IPS-15b (cell line): ENCODE measurements at regions not wholly inside any gene's neighbourhood (a gene's known extent, or its start where the extent isn't known, plus 50 kb on each side); places are given as distances from the start of the nearest gene placed in this dataset.

Experiments used
- H3K27me3 ChIP-seq: one replicate; pipeline ENCODE4 v1.6.1; 2013; ENCODE audit warnings: low read length; ENCODE audit not compliant: control insufficient read depth, insufficient read depth
- H3K36me3 ChIP-seq: one replicate; pipeline ENCODE4 v1.6.1; 2013; ENCODE audit warnings: low read length; ENCODE audit not compliant: control insufficient read depth, insufficient read depth
- H3K4me1 ChIP-seq: one replicate; pipeline ENCODE4 v1.6.1; 2013; ENCODE audit warnings: mild to moderate bottlenecking, low read length; ENCODE audit not compliant: control insufficient read depth, insufficient read depth
- H3K4me3 ChIP-seq: one replicate; pipeline ENCODE4 v1.5.1; 2013; ENCODE audit warnings: low read depth, low read length
- H3K9ac ChIP-seq: one replicate; pipeline ENCODE4 v1.6.1; 2013; ENCODE audit warnings: low read depth, mild to moderate bottlenecking, low read length
- H3K9me3 ChIP-seq: one replicate; pipeline ENCODE4 v1.6.1; 2013; ENCODE audit warnings: mild to moderate bottlenecking, low read length; ENCODE audit not compliant: control insufficient read depth, insufficient read depth

DNA sequence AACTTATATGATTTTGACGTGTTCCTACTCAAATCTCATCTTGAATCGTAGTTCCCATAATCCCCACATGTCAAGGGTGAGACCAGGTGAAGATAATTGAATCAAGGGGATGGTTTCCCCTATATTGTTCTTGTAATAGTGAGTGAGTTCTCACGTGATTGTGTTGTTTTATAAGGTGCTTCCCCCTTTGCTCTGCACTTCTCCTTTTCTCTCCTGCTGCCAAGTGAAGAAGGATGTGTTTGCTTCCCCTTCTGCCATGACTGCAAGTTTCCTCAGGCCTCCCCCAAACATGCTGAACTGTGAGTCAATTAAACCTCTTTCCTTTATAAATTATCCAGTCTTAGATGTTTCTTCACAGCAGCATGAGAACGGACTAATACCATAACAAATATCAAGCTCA, 83.2 kb downstream of the MANEA start:
- H3K4me1 ChIP-seq = no peaks in the 10 kb centered on the region
- H3K27me3 ChIP-seq = no peaks in the 10 kb centered on the region
- no peaks in the 10 kb centered on the region for H3K36me3 ChIP-seq
- no peaks in the 10 kb centered on the region for H3K9me3 ChIP-seq
- no peak overlapping the region for H3K9ac ChIP-seq
- H3K4me3 ChIP-seq = no peak overlapping the region

DNA sequence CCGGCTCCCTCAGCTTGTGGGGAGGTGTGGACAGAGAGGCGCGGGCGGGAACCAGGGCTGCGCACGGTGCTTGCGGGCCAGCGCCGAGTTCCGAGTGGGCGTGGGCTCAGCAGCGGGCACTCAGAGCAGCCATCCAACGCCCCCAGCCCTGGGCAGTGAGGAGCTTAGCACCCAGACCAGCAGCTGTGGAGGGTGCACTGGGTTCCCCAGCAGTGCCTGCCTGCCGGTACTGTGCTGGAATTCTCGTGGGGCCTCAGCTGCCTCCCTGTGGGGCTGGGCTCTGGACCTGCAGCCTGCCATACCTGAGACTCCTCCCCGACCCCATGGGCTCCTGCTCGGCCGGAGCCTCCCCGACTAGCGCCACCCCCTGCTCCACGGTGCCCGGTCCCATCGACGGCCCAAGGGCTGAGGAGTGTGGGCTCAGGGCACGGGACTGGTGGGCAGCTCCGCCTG, 92.7 kb downstream of the MANEA start:
- Histone ChIP-seq H3K4me3 (no peak overlapping the region), H3K36me3 (no peaks in the 10 kb centered on the region), H3K27me3 (no peaks in the 10 kb centered on the region), H3K9ac (no peak overlapping the region), H3K4me1 (no peaks in the 10 kb centered on the region), H3K9me3 (peaks cover 4% of the 10 kb centered on the region)

DNA sequence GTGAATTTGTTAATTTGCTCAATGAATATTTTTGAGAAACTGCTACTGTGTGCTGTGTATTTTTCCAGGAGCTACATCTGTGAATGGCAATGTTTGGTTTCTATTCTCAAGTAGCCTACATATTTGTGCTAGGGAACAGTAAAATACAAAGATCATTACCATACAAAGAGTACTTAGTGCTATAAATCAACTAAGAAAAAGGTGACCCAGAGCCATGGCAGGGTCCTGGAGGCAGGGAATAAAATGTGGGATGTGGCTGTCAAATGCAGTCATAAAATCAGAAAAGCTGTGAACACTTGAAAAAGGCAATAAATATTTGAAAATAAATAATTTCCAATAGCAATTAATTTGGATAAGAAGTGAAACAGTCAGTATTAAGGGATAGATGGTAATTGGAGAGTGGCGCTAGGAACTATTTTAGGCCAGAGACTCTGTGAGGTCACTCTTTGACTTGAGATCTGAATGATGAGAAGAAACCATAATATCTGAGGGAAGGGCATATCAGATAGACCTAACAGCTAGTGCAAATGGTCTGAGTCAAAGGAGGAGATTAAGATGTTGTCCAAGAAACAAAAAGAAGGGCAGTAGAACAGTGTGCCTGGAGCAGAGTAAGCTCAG, 98.8 kb downstream of the MANEA start:
- no peaks in the 10 kb centered on the region for H3K27me3 ChIP-seq
- H3K4me3 ChIP-seq = no peak overlapping the region
- H3K4me1 ChIP-seq = no peaks in the 10 kb centered on the region
- H3K9me3 ChIP-seq = no peaks in the 10 kb centered on the region
- H3K9ac ChIP-seq = no peak overlapping the region
- H3K36me3 ChIP-seq = no peaks in the 10 kb centered on the region

DNA sequence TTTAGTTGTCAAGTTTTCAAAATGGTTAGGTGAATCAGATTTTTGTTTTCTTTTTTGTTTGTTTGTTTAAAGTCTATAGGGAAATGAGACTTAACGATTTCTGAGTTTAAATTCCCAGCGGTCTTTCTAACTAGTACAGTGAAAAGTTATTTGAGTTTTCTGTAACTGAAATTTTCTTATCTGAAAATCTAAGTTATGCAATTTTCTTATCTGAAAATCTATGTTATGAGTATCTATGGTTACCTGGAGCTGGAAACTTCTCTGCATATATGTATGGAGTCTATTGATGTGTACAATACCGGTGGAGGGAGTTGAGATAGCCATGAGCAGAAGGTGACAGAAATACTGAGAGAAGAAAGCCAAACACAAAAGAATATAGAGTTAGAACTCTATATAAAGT, 102.6 kb downstream of the MANEA start:
- H3K9ac ChIP-seq = no peak overlapping the region
- no peaks in the 10 kb centered on the region for H3K9me3 ChIP-seq
- no peaks in the 10 kb centered on the region for H3K4me1 ChIP-seq
- no peaks in the 10 kb centered on the region for H3K27me3 ChIP-seq
- H3K4me3 ChIP-seq = no peak overlapping the region
- no peaks in the 10 kb centered on the region for H3K36me3 ChIP-seq

DNA sequence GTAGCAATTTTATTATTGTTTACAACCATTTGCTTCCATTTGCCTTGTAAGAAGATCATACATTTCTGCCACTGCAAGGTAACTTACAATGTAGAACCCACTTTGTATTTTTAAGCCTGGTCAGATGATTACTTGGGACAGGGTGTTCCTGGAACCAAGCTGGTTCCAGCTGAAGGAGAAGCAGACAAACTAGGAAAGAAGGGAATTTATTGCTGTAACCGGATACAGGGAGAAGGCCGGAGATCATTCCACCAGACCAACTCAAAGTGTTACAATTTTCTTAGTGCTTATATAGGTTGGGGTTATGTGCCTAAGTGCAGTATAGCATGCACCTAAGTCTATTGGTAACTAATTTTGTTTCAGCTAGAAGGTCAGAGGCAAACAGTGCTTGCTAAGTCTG, 104.4 kb downstream of the MANEA start:
- Histone ChIP-seq H3K27me3 (no peaks in the 10 kb centered on the region), H3K9ac (no peak overlapping the region), H3K4me3 (no peak overlapping the region), H3K36me3 (no peaks in the 10 kb centered on the region), H3K4me1 (peaks cover 2% of the 10 kb centered on the region), H3K9me3 (no peaks in the 10 kb centered on the region)

DNA sequence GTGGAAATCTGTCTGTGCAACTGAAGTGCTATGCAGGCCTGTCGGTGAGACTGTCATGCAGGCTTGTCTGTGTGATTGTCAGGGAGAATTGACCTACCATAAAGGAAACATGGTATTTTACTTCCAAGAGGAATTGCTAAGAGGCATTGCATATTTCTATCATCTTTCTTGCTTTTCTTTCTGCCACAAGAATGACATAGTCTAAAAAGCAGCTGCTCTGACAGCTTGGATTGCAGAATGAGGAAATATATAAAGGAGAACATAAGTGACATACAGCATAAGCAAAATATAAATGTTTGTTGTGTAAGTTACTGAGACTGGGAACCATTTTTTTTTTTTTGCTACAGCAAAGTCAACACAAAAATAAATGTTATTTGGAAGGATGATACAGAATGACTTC, 105.1 kb downstream of the MANEA start:
- Histone ChIP-seq H3K9ac (no peak overlapping the region), H3K36me3 (no peaks in the 10 kb centered on the region), H3K4me3 (no peak overlapping the region), H3K4me1 (peaks cover 2% of the 10 kb centered on the region), H3K9me3 (no peaks in the 10 kb centered on the region), H3K27me3 (no peaks in the 10 kb centered on the region)

DNA sequence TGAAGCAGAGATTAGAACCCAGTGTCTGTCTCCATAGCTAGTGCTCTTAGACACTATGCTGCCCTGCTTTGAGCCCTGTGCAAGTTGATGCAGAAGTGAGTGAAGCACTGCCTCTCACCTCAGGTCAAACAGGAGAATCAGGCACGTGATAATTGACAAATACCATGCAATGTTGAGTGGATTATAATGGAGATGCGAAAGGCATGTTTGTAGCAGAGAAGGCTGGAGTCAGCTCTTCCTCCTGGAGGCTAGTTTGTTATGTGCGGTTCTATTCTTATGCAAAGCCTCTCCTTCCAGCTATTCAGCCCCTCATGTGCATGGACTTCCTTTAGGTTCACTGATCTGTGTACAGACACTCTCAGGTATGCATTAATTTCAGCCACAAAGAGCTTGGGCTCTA, 108.5 kb downstream of the MANEA start:
- H3K4me1 ChIP-seq = peaks cover 2% of the 10 kb centered on the region
- no peaks in the 10 kb centered on the region for H3K36me3 ChIP-seq
- H3K9ac ChIP-seq = no peak overlapping the region
- H3K4me3 ChIP-seq = no peak overlapping the region
- H3K27me3 ChIP-seq = no peaks in the 10 kb centered on the region
- H3K9me3 ChIP-seq = no peaks in the 10 kb centered on the region

DNA sequence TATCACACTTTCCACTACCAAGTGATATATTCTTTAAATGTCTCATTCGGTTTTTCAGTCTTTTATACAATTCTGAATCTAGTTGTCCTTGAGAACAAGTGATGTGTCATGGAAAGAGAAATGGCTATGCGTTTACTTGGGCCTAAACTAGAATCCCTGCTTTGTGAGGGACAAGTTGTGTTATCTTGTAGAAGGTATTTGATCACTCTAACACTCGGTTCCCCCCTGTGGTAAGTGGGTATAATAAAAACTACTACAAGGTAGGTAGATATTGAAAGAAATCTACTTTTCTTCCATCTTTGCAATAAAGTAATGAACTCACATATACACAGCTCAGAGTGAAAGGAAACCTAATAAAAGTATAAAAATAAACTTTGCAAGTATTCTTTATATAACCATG, 108.9 kb downstream of the MANEA start:
- Histone ChIP-seq H3K36me3 (no peaks in the 10 kb centered on the region), H3K9ac (no peak overlapping the region), H3K9me3 (no peaks in the 10 kb centered on the region), H3K4me1 (peaks cover 2% of the 10 kb centered on the region), H3K27me3 (no peaks in the 10 kb centered on the region), H3K4me3 (no peak overlapping the region)

DNA sequence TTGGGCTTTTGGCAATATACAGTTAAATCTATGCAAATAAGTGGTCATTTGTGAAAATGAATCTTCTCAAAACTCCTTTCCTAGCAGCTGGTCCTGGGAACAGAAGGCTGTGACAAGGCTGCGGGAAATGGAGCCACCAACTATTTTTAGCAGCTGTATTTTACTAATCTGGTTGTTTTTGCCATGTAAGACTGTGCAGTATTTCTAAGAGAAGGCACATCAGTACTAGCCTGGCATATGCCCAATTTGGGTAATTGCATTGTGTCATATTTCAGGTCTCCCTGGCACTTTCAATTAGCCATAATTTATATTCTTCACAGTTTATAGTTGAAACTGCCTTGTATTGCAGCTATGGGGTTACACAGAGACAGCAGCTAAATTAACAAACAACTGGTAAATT, 109.6 kb downstream of the MANEA start:
- peaks cover 2% of the 10 kb centered on the region for H3K4me1 ChIP-seq
- H3K9ac ChIP-seq = no peak overlapping the region
- no peaks in the 10 kb centered on the region for H3K27me3 ChIP-seq
- H3K4me3 ChIP-seq = no peak overlapping the region
- no peaks in the 10 kb centered on the region for H3K9me3 ChIP-seq
- no peaks in the 10 kb centered on the region for H3K36me3 ChIP-seq

DNA sequence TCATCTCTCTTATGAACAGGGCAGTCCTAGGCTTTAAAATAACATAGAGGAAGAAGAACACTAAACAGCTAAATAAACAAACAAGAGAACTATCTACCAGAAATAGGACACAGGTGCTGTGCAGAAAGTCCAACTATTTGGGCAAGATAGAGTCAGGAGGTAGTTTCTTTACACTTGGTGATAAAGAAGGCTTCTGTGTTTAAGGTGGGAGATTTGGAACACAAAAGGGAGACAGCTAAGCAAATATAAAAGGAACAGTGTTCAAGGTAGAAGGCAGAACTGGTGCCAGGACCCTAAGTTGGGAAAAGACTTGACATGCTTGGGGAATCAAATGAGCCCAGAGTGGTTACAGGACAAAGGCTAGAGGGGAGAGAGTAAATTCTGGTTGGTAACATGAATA, 110.5 kb downstream of the MANEA start:
- Histone ChIP-seq H3K9ac (no peak overlapping the region), H3K9me3 (no peaks in the 10 kb centered on the region), H3K4me3 (no peak overlapping the region), H3K36me3 (no peaks in the 10 kb centered on the region), H3K27me3 (no peaks in the 10 kb centered on the region), H3K4me1 (peaks cover 2% of the 10 kb centered on the region)

DNA sequence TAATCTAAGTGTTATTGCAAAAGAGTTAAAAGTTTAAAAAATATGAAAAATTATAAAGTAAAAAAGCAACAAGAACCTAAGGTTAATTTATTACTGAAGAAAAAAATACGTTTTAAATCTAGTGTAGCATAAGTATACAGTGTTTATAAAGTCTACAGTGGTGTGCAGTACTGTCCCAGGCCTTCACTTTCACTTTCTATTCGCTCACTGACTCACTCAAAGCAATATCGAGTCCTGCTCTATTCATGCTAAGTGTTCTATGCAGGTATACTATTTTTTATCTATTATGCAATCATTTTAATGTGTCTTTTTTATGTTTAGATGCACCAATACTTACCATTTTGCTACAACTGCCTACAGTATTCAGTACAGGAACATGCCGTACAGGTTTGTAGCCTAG, 113.0 kb downstream of the MANEA start:
- Histone ChIP-seq H3K9me3 (no peaks in the 10 kb centered on the region), H3K9ac (no peak overlapping the region), H3K4me1 (peaks cover 2% of the 10 kb centered on the region), H3K4me3 (no peak overlapping the region), H3K27me3 (no peaks in the 10 kb centered on the region), H3K36me3 (no peaks in the 10 kb centered on the region)

DNA sequence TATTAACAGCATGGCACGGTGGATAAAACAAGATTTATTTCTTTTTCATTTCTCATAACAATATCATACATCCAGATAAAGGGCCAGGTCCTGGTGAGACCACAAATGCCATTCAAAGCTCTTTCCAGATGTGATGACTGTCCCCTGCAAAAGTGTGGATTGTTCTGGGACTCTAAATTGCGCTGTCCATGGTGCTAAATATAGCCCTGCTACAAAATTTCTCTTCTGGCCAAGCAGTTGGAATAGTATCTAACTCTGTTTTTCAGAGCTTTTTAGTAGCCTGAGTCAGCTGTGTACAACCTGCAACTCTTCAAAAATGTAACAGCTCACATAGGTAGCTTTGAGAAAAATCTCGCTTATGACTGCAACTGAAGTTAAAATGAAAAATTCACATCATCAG, 115.8 kb downstream of the MANEA start:
- no peak overlapping the region for H3K9ac ChIP-seq

More for the DNA sequence above, 115.8 kb downstream of the MANEA start:
- Histone ChIP-seq H3K4me3 (no peak overlapping the region), H3K4me1 (no peaks in the 10 kb centered on the region), H3K9me3 (no peaks in the 10 kb centered on the region), H3K36me3 (no peaks in the 10 kb centered on the region), H3K27me3 (no peaks in the 10 kb centered on the region)
